Upper lobe of left lung (tissue), 6 donors: ENCODE measurements at regions not wholly inside any gene's neighbourhood (a gene's known extent, or its start where the extent isn't known, plus 50 kb on each side); places are given as distances from the start of the nearest gene placed in this dataset.

ENCODE experiments used
- ATAC-seq, 2 donors: fragments of 200-7000 bp; cut with Tn5 transposase; one replicate each; pipeline ENCODE4 v1.9.1; 2022; ENCODE audit warnings: mild to moderate bottlenecking in 2 of 2, moderate library complexity in 2 of 2; ENCODE audit not compliant: low FRiP score in 2 of 2
- DNase-seq, 2 donors: peaks; one replicate each; pipeline ENCODE4 v3.0.0-alpha.2; 2019 to 2020
- H3K27ac ChIP-seq, 4 donors: fragments of 200-600 bp; sonication (generic); one replicate each; pipeline ENCODE4 v1.5.1; 2016 to 2019
- H3K27me3 ChIP-seq, 4 donors: fragments of 200-600 bp; sonication (generic); one replicate each; pipeline ENCODE4 v1.5.1; 2017 to 2019
- H3K36me3 ChIP-seq, 4 donors: fragments of 200-600 bp; sonication (generic); one replicate each; pipeline ENCODE4 v1.5.1; 2016 to 2019
- H3K4me1 ChIP-seq, 4 donors: fragments of 200-600 bp; sonication (generic); one replicate each; pipeline ENCODE4 v1.5.1; 2018 to 2019
- H3K4me3 ChIP-seq, 4 donors: fragments of 200-600 bp; sonication (generic); one replicate each; pipeline ENCODE4 v1.5.1; 2017 to 2019; ENCODE audit warnings: mild to moderate bottlenecking in 2 of 4, moderate library complexity in 1 of 4
- H3K9me3 ChIP-seq, 4 donors: fragments of 200-600 bp; sonication (generic); one replicate each; pipeline ENCODE4 v1.5.1; 2018 to 2019
- EP300 ChIP-seq, 4 donors: sonication (generic); formaldehyde crosslinking; IDR thresholded peaks; one replicate each; pipeline ENCODE4 v1.5.1; 2017; ENCODE audit warnings: antibody characterized with exemption in 4 of 4, control low read depth in 2 of 4
- POLR2A ChIP-seq, 4 donors: fragments of 450-650 bp; IDR thresholded peaks; one replicate each; pipeline ENCODE4 v1.5.1; 2016 to 2017; ENCODE audit warnings: antibody characterized with exemption in 4 of 4, mild to moderate bottlenecking in 2 of 4
- POLR2AphosphoS5 ChIP-seq, 2 donors: sonication (generic); formaldehyde crosslinking; IDR thresholded peaks; one replicate each; pipeline ENCODE4 v1.5.1; 2017; ENCODE audit warnings: antibody characterized with exemption in 2 of 2
- WGBS, 2 donors: methylation state at CpG; one replicate each; pipeline ENCODE4 v1.1.5; 2017 to 2018; 5-methylcytosine and 5-hydroxymethylcytosine counted together
- TF ChIP-seq, protein P1 (sequence below), 6 experiments: fragments of 450-650 bp in 4 of 6; fragments of 200-600 bp in 2 of 6; sonication (generic) in 2 of 6; IDR thresholded peaks; one replicate each; pipeline ENCODE4 v1.5.1; 2016 to 2019; ENCODE audit warnings: antibody characterized with exemption in 6 of 6
- donor health status: DM: no; HTN: no; CAD: no; lungs with moderate emphysema.
- donor health status: DM: no; HTN: yes; CAD: no; lungs with severe emphysema.

DNA sequence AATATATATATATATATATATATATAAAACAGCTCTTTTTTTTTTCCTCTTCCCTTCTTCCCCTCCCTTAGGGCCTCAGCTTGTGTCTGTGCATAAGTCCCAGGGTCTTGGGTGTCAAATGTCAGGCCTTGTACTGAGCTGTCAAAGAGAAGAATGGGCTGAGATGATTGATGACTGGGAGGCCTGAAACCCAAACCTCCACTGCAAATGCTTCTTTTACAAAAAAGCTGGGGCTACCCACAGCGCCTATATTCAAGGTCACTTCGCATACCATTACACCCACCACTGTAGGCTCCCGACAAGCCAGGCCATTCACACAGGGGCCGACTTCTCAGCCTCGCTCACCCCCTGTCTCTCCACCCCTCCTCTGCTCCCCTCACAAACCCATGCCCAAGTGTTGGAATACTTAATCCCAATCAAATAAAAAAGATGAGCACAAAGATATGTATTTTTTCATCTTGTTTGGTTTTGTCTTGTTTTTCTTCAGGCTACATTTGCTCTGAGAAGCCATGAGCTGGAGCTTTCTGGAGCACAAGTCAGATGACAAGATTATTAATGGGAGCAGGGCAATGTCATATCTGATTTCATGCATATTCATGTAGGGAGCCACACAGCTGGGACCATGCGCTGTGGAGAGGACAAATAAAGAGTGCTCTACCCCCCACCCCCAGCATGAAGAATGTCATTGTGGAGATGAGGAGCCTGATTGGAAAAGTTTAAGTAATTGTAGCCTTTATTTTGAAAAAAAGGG lies 614.4 kb upstream of the NR2F2 start:
- Histone ChIP-seq H3K4me3 (no peak overlapping the region), H3K27me3 (no peaks in the 10 kb centered on the region), H3K27ac (no peak overlapping the region), H3K36me3 (no peaks in the 10 kb centered on the region), H3K4me1 (no peaks in the 10 kb centered on the region), H3K9me3 (no peaks in the 10 kb centered on the region)
- DNase-seq (no peak), ATAC-seq (no peak)
- 84 to 90% methylated on average over 6 of the region's 6 CpGs for WGBS, 2 donors
- TF ChIP-seq EP300 (IDR thresholded peaks at IDR 0.05) (no peak), POLR2A (IDR thresholded peaks at IDR 0.05) (no peak), POLR2AphosphoS5 (IDR thresholded peaks at IDR 0.05) (no peak)
- TF ChIP-seq, protein P1, sequence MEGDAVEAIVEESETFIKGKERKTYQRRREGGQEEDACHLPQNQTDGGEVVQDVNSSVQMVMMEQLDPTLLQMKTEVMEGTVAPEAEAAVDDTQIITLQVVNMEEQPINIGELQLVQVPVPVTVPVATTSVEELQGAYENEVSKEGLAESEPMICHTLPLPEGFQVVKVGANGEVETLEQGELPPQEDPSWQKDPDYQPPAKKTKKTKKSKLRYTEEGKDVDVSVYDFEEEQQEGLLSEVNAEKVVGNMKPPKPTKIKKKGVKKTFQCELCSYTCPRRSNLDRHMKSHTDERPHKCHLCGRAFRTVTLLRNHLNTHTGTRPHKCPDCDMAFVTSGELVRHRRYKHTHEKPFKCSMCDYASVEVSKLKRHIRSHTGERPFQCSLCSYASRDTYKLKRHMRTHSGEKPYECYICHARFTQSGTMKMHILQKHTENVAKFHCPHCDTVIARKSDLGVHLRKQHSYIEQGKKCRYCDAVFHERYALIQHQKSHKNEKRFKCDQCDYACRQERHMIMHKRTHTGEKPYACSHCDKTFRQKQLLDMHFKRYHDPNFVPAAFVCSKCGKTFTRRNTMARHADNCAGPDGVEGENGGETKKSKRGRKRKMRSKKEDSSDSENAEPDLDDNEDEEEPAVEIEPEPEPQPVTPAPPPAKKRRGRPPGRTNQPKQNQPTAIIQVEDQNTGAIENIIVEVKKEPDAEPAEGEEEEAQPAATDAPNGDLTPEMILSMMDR (IDR thresholded peaks at IDR 0.05), result no peak

DNA sequence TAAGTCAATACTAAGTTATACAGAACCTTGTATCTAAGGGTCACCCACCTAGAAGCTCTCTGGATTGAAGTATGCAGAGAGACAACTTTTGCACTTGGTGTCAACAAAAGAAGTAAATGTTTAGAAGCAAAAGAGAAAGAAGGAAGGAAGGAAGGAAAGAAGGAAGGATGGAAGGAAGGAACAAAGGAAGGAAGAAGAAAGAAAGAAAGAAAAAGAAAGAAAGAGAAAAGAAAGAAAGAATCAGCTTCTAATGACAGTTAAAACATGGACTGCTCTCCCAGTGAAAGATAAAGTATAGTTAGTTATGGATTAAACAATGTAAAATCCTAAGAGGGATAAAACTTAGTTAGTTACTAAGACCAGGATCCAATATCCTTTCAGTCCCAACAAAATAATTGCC lies 613.8 kb upstream of the NR2F2 start:
- ATAC-seq, result no peak
- Histone ChIP-seq H3K9me3 (no peaks in the 10 kb centered on the region), H3K4me3 (no peak overlapping the region), H3K27me3 (no peaks in the 10 kb centered on the region), H3K4me1 (no peaks in the 10 kb centered on the region), H3K27ac (no peak overlapping the region), H3K36me3 (no peaks in the 10 kb centered on the region)
- TF ChIP-seq, protein P1 (IDR thresholded peaks at IDR 0.05), result no peak
- TF ChIP-seq POLR2AphosphoS5 (IDR thresholded peaks at IDR 0.05) (no peak), EP300 (IDR thresholded peaks at IDR 0.05) (no peak), POLR2A (IDR thresholded peaks at IDR 0.05) (no peak)
- DNase-seq, result no peak

DNA sequence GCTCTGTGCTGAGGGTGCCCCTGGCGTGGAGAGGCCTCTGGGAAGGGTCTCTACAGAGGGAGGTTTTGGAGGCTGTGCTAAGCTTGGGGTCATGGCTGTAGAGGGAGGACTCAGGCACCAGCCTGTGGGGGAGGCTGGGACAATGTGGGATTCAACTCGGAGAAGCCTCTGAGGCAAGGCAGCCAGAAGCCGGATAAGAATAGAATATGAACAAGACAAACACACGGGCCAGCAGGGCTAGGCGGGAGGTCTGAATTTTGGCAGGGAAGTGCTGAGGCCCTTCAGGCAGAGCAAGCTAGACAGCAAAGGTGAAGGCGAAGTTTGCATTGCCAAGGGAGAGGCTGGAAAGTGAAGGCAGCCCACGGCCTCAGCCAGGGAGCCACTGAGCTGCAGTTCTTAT lies 612.1 kb upstream of the NR2F2 start:
- no peak for ATAC-seq
- TF ChIP-seq POLR2A (IDR thresholded peaks at IDR 0.05) (no peak), EP300 (IDR thresholded peaks at IDR 0.05) (no peak), POLR2AphosphoS5 (IDR thresholded peaks at IDR 0.05) (no peak)
- TF ChIP-seq, protein P1 (IDR thresholded peaks at IDR 0.05), result no peak
- H3K9me3 ChIP-seq, result no peaks in the 10 kb centered on the region
- H3K27ac ChIP-seq, result no peak overlapping the region
- WGBS, 2 donors, result 84% methylated on average over 7 of the region's 7 CpGs
- no peak for DNase-seq
- H3K27me3 ChIP-seq, result no peaks in the 10 kb centered on the region
- no peak overlapping the region for H3K4me3 ChIP-seq
- no peaks in the 10 kb centered on the region for H3K4me1 ChIP-seq
- H3K36me3 ChIP-seq, result no peaks in the 10 kb centered on the region

DNA sequence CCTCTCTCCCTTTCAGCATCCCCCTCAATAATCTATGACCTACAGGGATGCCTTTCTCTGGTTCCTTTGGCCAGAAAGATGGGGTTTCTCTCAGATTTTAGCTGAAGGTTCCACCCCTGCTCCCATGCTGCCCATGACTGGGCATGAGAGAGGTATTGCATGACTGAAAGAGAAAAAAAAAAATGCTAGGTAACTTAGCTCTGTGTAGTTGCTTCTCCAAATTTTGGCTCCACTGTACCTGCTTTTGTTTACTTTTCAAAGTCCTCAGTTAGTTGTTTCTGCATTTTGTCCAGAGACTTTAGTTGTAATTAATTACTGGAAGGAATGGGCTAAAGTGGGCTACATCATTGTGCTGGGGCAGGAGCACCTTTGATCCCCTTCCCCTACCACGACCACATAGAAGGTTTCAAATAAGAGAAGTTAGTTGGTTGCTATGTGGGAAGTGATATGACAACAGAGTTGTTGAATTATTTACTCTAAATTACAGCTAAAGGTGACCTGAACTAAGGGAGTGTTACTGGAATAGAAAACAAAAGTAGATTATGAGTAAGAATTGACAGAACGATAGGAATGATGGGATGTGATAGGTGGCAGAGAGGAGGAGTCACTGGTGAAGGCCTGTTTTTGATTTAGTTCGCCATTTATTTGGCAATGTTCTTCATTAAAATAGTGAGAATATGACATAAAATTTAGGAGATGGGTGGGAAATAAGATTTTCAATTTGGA lies 605.4 kb upstream of the NR2F2 start:
- TF ChIP-seq EP300 (IDR thresholded peaks at IDR 0.05) (no peak), POLR2A (IDR thresholded peaks at IDR 0.05) (no peak), POLR2AphosphoS5 (IDR thresholded peaks at IDR 0.05) (no peak)
- TF ChIP-seq, protein P1 (IDR thresholded peaks at IDR 0.05), result no peak
- no peaks in the 10 kb centered on the region for H3K36me3 ChIP-seq
- DNase-seq (no peak), ATAC-seq (no peak)
- 86 to 89% methylated on average over 3 of the region's 3 CpGs for WGBS, 2 donors
- H3K27me3 ChIP-seq, result no peaks in the 10 kb centered on the region
- H3K9me3 ChIP-seq, result no peaks in the 10 kb centered on the region
- H3K27ac ChIP-seq, result no peak overlapping the region
- no peak overlapping the region for H3K4me3 ChIP-seq
- H3K4me1 ChIP-seq, result no peaks in the 10 kb centered on the region
